C4-2B (cell line): ENCODE measurements at regions not wholly inside any gene's neighbourhood (a gene's known extent, or its start where the extent isn't known, plus 50 kb on each side); places are given as distances from the start of the nearest gene placed in this dataset.

Experiments used
- H3K27ac ChIP-seq: fragments of 450-650 bp; 2 replicates; pipeline ENCODE4 v1.5.1; 2017
- ZFX ChIP-seq: fragments of 450-650 bp; IDR thresholded peaks from 2 replicates; pipeline ENCODE4 v1.6.1; 2017
- TF ChIP-seq, protein P1 (sequence below): fragments of 450-650 bp; conservative IDR thresholded peaks from 2 replicates; pipeline ENCODE4 v1.5.1; 2017; ENCODE audit warnings: mild to moderate bottlenecking

DNA sequence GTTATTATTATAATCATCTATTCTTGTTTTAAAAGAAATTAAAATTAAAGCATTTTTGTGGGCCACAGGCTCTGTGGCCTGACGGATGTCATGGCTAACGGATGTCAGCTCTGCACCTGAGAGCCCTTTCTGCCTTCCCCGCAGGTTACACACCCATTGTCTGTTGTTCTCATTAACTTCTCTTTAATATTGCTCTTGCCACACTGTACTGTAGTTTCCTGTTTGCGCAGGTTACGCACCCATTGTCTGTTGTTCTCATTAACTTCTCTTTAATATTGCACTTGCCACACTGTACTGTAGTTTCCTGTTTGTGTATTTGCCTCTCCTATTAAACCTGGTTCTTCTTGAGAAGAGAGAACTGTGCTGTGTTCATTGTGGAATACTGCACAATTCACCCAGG is 294.4 kb upstream of the PLXNA2 start:
- TF ChIP-seq, protein P1, sequence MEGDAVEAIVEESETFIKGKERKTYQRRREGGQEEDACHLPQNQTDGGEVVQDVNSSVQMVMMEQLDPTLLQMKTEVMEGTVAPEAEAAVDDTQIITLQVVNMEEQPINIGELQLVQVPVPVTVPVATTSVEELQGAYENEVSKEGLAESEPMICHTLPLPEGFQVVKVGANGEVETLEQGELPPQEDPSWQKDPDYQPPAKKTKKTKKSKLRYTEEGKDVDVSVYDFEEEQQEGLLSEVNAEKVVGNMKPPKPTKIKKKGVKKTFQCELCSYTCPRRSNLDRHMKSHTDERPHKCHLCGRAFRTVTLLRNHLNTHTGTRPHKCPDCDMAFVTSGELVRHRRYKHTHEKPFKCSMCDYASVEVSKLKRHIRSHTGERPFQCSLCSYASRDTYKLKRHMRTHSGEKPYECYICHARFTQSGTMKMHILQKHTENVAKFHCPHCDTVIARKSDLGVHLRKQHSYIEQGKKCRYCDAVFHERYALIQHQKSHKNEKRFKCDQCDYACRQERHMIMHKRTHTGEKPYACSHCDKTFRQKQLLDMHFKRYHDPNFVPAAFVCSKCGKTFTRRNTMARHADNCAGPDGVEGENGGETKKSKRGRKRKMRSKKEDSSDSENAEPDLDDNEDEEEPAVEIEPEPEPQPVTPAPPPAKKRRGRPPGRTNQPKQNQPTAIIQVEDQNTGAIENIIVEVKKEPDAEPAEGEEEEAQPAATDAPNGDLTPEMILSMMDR: no peak
- no peak for TF ChIP-seq ZFX
- H3K27ac ChIP-seq: no peak overlapping the region

DNA sequence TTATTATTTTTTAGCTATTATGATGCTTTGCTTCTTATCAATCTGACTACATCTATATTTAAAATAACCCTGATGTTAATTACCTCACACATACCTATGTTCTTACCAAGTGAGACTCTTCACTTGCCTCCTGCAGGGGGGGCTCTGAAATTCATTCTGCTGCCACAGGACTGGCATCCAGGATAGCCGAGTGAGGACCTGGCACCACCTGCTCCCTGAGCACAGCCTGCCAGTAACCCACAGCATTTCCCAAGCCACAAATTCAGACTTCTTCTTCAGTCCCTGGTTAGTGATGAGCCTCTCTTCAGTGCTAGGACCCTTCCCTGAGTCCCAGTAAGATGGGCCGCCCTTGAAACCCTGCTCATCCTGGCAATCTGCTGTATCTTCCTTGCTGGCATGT is 296.5 kb upstream of the PLXNA2 start:
- H3K27ac ChIP-seq: no peak overlapping the region
- TF ChIP-seq, protein P1: no peak
- no peak for TF ChIP-seq ZFX

DNA sequence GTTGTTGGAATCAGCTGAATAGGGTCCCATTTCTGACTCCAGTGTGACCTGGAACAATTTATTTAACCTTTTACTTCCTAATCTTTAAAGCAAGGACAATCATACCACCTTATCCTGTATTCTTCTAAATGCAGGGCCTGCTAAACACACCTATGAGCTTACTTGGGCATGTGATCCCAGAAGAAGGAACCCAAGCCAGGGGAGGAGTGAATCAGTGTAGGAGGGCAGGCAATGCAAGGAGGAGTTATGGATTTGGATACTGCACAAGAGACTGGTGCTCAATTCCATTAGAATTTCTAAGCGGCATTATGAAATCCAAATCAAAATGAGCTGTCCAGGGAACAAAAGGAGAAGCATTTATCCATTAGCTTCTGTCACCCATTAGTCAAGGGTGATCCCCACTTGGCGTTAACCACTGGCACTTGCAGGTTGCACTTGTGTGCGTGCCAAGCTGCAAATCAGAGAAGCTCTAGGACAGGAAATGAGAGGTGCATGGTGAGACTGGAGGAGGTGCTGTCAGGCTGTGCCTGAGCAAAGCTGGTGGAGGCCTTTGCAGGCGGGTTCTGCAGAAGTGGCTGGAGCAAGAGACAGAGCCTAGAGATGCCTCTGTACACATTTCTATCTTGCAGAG is 297.2 kb upstream of the PLXNA2 start:
- no peak for TF ChIP-seq ZFX
- TF ChIP-seq, protein P1: no peak
- H3K27ac ChIP-seq: no peak overlapping the region

DNA sequence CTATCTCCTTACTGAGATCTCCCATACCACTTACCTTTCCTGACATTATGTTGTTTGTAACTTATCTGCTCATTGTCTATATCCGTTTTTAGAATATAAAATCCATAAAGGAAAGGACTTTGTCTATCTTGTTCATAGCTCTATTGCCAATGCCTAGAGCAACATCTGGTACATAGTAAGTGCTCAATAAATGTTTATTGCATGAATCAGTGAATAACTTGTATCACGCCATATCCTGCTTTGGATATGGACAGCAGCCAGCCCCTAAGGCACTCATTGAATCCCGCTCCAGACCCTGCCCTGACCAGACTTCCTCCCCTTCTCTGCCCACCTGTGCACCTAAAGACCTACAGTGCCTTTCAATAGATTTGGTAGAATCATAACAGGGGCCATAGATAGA is 298.1 kb upstream of the PLXNA2 start:
- H3K27ac ChIP-seq: no peak overlapping the region
- no peak for TF ChIP-seq ZFX
- TF ChIP-seq, protein P1: no peak

DNA sequence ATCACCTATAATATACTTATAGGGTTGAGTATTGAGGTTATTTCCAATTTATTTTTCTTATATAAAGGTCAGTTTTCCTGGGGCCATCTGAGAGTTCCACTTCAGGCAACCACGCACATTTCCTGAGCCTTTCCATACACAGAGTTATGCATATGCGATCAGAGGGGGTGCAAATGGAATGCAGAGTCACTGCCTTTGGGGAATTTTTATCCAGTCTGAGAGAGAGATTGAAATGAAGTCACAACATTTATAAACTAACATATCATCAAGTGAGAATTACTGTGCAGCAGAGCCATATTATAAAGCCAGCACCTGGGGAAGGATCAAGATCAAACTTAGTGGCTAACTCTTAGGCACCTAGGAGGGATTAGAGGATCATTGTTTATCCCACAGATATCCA is 299.9 kb upstream of the PLXNA2 start:
- TF ChIP-seq, protein P1: no peak
- no peak for TF ChIP-seq ZFX
- H3K27ac ChIP-seq: no peak overlapping the region

DNA sequence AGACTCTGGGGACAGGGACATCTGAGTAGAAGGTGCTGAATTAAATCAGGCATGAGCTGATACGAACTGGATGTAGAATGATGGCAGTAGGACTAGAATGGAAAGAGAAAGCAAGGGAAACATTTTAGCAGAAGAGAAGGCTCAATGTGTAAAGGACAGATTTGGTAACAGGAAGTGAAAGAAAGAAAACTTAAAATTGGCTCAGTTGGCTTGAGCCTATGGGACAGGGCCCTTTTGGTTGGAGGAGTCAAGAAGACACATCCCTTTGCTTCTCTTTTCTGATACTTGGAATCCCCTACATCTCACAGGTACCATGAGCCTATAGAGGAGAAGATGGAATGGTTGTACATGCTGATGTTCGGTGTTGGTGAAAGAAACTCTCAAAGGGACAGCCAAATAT is 300.6 kb upstream of the PLXNA2 start:
- no peak overlapping the region for H3K27ac ChIP-seq
- TF ChIP-seq, protein P1: no peak
- TF ChIP-seq ZFX: no peak

DNA sequence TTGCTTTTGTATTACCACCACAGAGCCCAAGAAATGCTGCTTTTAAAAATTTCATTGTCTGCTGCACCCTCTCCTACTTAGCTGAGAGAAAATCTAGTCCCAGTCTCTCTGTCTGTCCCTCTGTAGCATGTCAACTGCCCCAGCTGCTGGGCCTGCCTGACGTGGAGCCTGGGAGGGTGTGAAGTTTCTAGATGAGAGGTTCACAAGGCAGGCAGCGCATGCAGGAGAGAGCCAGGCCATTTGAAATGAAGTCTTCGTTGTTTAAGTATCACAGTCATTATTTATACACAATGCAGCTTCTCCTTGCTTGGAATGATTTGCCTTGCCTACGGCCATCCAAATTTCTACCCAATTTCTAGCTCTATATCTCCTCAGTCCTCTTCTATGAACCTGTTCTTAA is 306.8 kb upstream of the PLXNA2 start:
- TF ChIP-seq, protein P1: no peak
- no peak for TF ChIP-seq ZFX

More for the DNA sequence above, 306.8 kb upstream of the PLXNA2 start:
- H3K27ac ChIP-seq: no peak overlapping the region
